Fibroblast of pulmonary artery (primary cell): ENCODE measurements at regions not wholly inside any gene's neighbourhood (a gene's known extent, or its start where the extent isn't known, plus 50 kb on each side); places are given as distances from the start of the nearest gene placed in this dataset.

Source experiments
- DNase-seq: peaks from one replicate; pipeline ENCODE4 v3.0.0-alpha.2; 2010; ENCODE audit warnings: low read depth
- H3K4me3 ChIP-seq: replicated peaks from 2 replicates; pipeline ENCODE4 v1.5.1; 2011; ENCODE audit warnings: low read depth, mild to moderate bottlenecking, control low read depth, low read length, moderate library complexity
- CTCF ChIP-seq: IDR thresholded peaks from 2 replicates; pipeline ENCODE4 v1.5.1; 2011; ENCODE audit warnings: mild to moderate bottlenecking, control low read depth, low read length, inconsistent platforms; ENCODE audit errors: missing control alignments

GRCh38 chr13:65914716-65915115 is 1315.4 kb downstream of the PCDH9 start:
- DNase-seq = peak; percentile 68
- no peak overlapping the region for H3K4me3 ChIP-seq
- no peak for TF ChIP-seq CTCF

GRCh38 chr13:65913173-65913572 is 1317.0 kb downstream of the PCDH9 start:
- H3K4me3 ChIP-seq = peak overlapping the region; percentile 3
- peak; percentile 92 for DNase-seq
- TF ChIP-seq CTCF = no peak

GRCh38 chr13:65912516-65912915 is 1317.6 kb downstream of the PCDH9 start:
- DNase-seq = no peak
- TF ChIP-seq CTCF = no peak
- H3K4me3 ChIP-seq = no peak overlapping the region

GRCh38 chr13:65911546-65912193 is 1318.5 kb downstream of the PCDH9 start:
- no peak overlapping the region for H3K4me3 ChIP-seq
- DNase-seq = peak; percentile 53
- TF ChIP-seq CTCF = no peak

- no peak overlapping the region for H3K4me3 ChIP-seq
Observed at GRCh38 chr13:65909501-65909900, 1320.6 kb downstream of the PCDH9 start.

GRCh38 chr13:65907666-65908525 is 1322.2 kb downstream of the PCDH9 start:
- no peak for TF ChIP-seq CTCF
- no peak for DNase-seq
- H3K4me3 ChIP-seq = no peak overlapping the region

More at GRCh38 chr13:65909501-65909900, 1320.6 kb downstream of the PCDH9 start:
- DNase-seq = no peak
- no peak for TF ChIP-seq CTCF
